HL-60 (cell line): ENCODE measurements at regions not wholly inside any gene's neighbourhood (a gene's known extent, or its start where the extent isn't known, plus 50 kb on each side); places are given as distances from the start of the nearest gene placed in this dataset.

Experiments used
- DNase-seq, 2 experiments: peaks; one replicate each; pipeline ENCODE4 v3.0.0-alpha.2; 2010 to 2020; ENCODE audit warnings: low read depth in 1 of 2, low spot score in 1 of 2
- H3K27ac ChIP-seq: fragments of 250-450 bp; sonication (Bioruptor Pico); replicated peaks from 2 replicates; pipeline ENCODE4 v1.5.1; 2020; ENCODE audit warnings: mild to moderate bottlenecking, moderate library complexity
- H3K27me3 ChIP-seq: fragments of 250-450 bp; sonication (Bioruptor Pico); 2 replicates; pipeline ENCODE4 v1.5.1; 2021; ENCODE audit warnings: mild to moderate bottlenecking, moderate library complexity; ENCODE audit not compliant: insufficient read depth, poor library complexity, severe bottlenecking
- H3K4me3 ChIP-seq: replicated peaks from 2 replicates; pipeline ENCODE4 v1.5.1; 2011; ENCODE audit warnings: mild to moderate bottlenecking, control low read depth, low read length; ENCODE audit not compliant: insufficient read depth
- GABPA ChIP-seq: IDR thresholded peaks from 2 replicates; pipeline ENCODE4 v1.6.1; 2012; ENCODE audit warnings: low read depth
- POLR2AphosphoS5 ChIP-seq: IDR thresholded peaks from 2 replicates; pipeline ENCODE4 v1.6.1; 2012; ENCODE audit warnings: low read depth
- SPI1 ChIP-seq: IDR thresholded peaks from 2 replicates; pipeline ENCODE4 v1.6.1; 2012; ENCODE audit warnings: low read depth, mild to moderate bottlenecking, borderline replicate concordance
- TF ChIP-seq, protein P1 (sequence below): IDR thresholded peaks from 2 replicates; pipeline ENCODE4 v1.6.1; 2012; ENCODE audit warnings: low read depth; ENCODE audit not compliant: insufficient replicate concordance
- TF ChIP-seq, protein P2 (sequence below): IDR thresholded peaks from one replicate; pipeline ENCODE4 v1.5.1; 2011; ENCODE audit warnings: low read length, control low read depth, inconsistent platforms; ENCODE audit not compliant: insufficient read depth

DNA sequence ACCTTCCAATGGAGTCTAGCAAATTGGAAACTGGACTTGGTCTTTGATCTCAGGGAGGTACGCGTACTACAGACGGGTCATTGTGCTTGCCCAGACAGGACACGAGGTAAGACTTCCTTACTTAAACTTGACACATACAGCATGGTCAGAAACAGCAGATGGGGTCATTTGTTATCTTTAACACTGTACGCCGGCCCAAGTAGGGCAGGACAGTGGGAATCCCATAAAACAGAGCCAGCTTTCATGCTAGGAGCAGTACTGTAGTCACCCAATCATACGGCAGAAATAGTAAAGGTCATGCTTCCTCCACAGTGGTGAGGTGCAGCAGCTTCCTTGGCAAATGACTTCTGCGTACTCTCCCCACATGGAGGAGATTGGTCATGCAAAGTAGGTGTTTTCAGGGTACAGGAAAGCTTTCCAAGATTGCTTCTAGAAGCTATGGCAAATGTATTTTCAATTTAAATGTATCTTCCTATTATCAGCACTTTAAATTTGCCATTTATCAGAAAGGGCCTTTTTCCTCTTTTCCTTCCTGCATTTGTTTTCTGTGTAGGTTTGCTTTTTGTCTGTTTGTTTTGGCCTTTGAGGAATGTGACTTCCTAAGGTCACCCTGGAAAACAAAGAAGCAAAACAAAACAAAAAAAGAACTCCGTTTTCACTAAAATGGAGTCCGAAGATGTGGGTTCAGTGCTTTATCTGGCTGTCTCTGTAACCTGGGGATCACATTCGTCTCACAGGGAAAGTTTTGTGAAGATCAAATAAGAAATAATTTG, 74.0 kb upstream of the DSG1 start:
- no peak for TF ChIP-seq POLR2AphosphoS5
- no peaks in the 10 kb centered on the region for H3K27me3 ChIP-seq
- H3K27ac ChIP-seq, result no peak overlapping the region
- no peak for DNase-seq
- H3K4me3 ChIP-seq, result no peak overlapping the region

DNA sequence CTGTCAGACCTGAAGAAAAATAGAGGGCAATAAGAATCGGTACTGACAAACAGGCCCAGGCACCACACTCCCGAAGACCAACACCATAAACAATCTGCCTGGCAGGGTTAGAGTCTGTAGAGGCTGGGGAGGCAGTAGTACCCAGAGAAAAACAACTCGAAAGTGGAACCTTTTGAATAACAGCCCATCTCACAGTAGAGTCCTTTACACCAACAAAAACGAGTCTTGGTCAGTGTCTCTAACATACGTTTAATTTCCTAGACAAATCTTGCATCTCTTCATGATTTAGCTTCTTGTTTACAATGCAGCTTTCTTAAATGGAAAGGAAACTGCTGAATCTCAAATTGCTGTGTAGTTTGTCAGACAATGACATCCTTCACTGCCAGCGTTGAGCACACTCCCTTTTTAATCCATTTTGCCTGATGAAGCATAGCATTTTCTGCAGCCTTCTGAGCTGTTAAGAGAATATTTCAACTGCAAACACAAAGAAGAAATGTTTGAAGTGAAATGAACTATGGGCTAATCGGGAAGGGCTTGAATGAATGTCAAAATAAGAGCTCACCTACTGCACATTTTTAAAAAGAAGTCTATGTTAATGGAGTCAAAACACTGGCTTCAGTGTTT, 73.1 kb upstream of the DSG1 start:
- Histone ChIP-seq H3K4me3 (no peak overlapping the region), H3K27ac (no peak overlapping the region), H3K27me3 (no peaks in the 10 kb centered on the region)
- DNase-seq, result no peak
- no peak for TF ChIP-seq GABPA
- TF ChIP-seq, protein P1, sequence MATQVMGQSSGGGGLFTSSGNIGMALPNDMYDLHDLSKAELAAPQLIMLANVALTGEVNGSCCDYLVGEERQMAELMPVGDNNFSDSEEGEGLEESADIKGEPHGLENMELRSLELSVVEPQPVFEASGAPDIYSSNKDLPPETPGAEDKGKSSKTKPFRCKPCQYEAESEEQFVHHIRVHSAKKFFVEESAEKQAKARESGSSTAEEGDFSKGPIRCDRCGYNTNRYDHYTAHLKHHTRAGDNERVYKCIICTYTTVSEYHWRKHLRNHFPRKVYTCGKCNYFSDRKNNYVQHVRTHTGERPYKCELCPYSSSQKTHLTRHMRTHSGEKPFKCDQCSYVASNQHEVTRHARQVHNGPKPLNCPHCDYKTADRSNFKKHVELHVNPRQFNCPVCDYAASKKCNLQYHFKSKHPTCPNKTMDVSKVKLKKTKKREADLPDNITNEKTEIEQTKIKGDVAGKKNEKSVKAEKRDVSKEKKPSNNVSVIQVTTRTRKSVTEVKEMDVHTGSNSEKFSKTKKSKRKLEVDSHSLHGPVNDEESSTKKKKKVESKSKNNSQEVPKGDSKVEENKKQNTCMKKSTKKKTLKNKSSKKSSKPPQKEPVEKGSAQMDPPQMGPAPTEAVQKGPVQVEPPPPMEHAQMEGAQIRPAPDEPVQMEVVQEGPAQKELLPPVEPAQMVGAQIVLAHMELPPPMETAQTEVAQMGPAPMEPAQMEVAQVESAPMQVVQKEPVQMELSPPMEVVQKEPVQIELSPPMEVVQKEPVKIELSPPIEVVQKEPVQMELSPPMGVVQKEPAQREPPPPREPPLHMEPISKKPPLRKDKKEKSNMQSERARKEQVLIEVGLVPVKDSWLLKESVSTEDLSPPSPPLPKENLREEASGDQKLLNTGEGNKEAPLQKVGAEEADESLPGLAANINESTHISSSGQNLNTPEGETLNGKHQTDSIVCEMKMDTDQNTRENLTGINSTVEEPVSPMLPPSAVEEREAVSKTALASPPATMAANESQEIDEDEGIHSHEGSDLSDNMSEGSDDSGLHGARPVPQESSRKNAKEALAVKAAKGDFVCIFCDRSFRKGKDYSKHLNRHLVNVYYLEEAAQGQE, result no peak
- no peak for TF ChIP-seq SPI1
- TF ChIP-seq, protein P2, sequence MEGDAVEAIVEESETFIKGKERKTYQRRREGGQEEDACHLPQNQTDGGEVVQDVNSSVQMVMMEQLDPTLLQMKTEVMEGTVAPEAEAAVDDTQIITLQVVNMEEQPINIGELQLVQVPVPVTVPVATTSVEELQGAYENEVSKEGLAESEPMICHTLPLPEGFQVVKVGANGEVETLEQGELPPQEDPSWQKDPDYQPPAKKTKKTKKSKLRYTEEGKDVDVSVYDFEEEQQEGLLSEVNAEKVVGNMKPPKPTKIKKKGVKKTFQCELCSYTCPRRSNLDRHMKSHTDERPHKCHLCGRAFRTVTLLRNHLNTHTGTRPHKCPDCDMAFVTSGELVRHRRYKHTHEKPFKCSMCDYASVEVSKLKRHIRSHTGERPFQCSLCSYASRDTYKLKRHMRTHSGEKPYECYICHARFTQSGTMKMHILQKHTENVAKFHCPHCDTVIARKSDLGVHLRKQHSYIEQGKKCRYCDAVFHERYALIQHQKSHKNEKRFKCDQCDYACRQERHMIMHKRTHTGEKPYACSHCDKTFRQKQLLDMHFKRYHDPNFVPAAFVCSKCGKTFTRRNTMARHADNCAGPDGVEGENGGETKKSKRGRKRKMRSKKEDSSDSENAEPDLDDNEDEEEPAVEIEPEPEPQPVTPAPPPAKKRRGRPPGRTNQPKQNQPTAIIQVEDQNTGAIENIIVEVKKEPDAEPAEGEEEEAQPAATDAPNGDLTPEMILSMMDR, result no peak
- no peak for TF ChIP-seq POLR2AphosphoS5

DNA sequence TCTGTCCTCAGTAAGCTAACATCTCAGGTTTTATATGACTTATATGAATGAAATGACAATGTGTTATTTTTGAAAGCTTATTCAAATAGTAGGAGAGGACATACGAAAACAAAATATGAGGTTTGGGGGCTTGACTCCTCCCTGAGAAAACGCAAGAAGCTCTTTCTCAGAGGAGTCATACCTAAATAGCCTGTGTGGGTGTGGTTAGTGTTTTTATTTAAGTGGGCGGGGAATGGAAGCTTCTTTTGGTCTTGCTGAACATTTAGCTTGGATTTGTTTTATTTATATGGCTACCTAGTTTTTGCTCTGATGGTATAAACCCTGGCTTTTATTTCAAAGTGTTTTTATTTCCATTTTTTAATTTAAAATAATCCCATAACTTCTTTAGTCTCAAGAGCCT, 72.1 kb upstream of the DSG1 start:
- TF ChIP-seq SPI1 (no peak), POLR2AphosphoS5 (no peak)
- TF ChIP-seq, protein P2, result no peak
- Histone ChIP-seq H3K4me3 (no peak overlapping the region), H3K27ac (no peak overlapping the region), H3K27me3 (no peaks in the 10 kb centered on the region)
- DNase-seq, result no peak

DNA sequence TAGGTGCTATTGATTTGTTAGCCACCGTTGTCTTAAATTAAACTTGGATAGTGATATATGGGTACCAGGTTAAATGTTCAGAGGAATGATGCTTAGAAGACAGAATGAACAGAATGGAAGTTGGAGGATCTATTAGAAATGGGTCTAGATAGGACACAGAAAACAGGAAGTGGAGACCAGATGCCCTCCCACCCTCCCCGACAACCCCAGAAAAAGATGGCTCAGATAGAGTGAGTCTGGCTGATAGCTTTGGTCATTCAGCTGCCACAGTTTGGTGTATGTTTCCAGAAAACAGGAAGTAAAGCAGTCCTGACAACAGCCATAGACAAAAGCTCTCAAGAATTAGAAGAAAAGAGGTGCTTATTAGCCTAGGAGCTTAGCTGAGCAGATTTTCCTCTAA, 71.5 kb upstream of the DSG1 start:
- DNase-seq, result peak in 1 of 2 experiments; percentile 71
- peak overlapping the region; percentile 54 for H3K27ac ChIP-seq
- H3K4me3 ChIP-seq, result no peak overlapping the region
- TF ChIP-seq SPI1, result peak; percentile 76
- no peak for TF ChIP-seq GABPA
- no peaks in the 10 kb centered on the region for H3K27me3 ChIP-seq

DNA sequence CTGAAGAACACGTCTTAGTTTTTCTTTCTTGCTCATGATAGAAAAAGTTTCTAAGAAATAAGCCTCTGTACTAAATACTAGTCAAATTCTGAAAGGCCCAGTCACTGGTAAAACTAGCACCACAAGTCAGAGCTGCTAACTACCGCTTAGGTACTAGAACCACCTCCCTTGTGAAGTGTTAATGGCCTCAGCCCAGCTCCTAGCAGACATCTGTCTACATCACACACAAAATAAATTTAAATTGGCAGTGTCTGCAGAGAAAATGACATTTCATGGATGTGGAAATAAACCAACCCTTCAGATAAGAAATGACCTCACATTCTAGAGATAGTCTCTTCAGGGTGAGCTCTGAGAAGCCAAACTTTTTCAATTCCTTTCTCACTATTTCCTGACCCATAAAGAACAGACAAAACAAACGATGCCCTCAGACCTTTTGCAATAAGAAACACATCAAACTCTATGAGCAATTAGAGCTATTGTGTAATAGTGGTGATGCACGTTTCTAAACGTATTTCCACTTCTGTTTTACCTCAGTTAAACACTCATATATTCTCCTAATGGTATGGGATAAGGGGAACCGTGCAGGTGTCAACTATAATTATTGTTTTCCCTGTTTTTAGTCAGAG, 70.3 kb upstream of the DSG1 start:
- TF ChIP-seq POLR2AphosphoS5, result no peak
- TF ChIP-seq SPI1, result peak; percentile 59; the same call in 1 of the 2 replicates
- Histone ChIP-seq H3K27me3 (no peaks in the 10 kb centered on the region), H3K4me3 (no peak overlapping the region), H3K27ac (peak overlapping the region; percentile 40)
- DNase-seq, result peak; percentile 25 to 57
